ENCODE measurements at regions not wholly inside any gene's neighbourhood (a gene's known extent, or its start where the extent isn't known, plus 50 kb on each side); places are given as distances from the start of the nearest gene placed in this dataset.
"Not testable (repeated sequence)": the region's sequence is repeated elsewhere in the genome, so short reads cannot be mapped to it uniquely, and the experiment has no call there.

GRCh38 chr12:59346248-59346647 is 249.6 kb upstream of the SLC16A7 start:
- DNase-seq (ENCODE audit: low read depth): not testable (repeated sequence)

DNA sequence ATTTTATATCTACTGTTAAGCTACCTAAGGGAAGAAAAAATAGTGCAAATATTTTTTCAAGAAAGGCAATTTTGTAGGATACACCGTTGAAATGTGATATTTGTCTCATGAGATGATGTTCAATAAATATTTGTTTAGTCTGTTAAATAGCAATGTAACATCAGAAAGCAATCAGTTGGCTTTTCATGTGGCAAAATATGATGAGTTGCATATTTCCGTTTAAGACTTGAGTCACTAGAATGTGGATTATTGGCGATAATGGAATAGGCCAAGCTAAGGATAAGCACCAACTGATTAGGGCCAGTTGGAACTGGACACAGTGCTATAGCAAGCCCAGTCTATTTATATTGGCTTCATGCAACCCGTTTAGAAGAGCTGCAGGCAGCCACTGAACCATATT is 250.4 kb upstream of the SLC16A7 start:
- DNase-seq (ENCODE audit: low read depth): no peak

- DNase-seq (ENCODE audit: low read depth): no peak
These were observed 251.6 kb upstream of the SLC16A7 start for GRCh38 chr12:59344224-59344623.

GRCh38 chr12:59329462-59329861 is 266.4 kb upstream of the SLC16A7 start:
- DNase-seq (ENCODE audit: low read depth): no peak

DNA sequence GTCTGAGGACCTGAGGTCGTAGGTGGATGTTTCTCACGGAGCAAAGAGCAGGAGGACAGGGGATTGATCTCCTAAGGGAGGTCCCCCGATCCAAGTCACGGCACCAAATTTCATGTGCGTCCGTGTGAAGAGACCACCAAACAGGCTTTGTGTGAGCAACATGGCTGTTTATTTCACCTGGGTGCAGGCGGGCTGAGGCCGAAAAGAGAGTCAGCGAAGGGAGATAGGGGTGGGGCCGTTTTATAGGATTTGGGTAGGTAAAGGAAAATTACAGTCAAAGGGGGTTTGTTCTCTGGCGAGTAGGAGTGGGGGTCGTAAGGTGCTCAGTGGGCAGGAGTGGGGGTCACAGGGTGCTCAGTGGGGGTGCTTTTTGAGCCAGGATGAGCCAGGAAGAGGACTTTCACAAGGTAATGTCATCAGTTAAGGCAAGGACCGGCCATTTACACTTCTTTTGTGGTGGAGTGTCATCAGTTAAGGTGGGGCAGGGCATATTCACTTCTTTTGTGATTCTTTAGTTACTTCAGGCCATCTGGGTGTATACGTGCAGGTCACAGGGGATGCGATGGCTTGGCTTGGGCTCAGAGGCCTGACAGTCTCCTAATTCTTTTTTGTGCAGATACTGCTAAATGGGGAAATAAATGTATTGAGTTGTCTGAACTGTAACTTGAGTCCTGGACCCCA is 267.3 kb upstream of the SLC16A7 start:
- not testable (repeated sequence) for DNase-seq (ENCODE audit: low read depth)

- not testable (repeated sequence) for DNase-seq (ENCODE audit: low read depth)
These were observed 269.4 kb upstream of the SLC16A7 start for GRCh38 chr12:59326457-59326856.

DNA sequence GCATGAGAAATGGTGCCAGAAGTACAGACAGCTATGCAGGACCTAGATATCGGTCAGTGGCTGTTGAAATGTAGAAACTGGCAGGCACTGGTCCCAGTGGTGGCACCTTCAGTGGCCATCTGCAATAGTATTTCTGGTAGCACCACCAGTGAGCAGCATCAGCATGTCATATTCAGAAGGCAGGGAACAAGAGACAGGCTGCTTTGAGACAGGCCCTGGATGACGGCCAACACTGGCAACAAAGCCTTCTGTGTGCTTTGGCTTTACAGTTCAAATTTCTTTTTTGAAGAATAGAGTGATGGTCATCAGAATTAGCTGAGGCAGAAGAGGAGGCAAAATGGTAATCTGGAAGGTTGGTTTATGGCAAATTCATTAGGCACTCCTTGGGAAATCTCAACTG is 273.4 kb upstream of the SLC16A7 start:
- DNase-seq (ENCODE audit: low read depth): no peak

DNA sequence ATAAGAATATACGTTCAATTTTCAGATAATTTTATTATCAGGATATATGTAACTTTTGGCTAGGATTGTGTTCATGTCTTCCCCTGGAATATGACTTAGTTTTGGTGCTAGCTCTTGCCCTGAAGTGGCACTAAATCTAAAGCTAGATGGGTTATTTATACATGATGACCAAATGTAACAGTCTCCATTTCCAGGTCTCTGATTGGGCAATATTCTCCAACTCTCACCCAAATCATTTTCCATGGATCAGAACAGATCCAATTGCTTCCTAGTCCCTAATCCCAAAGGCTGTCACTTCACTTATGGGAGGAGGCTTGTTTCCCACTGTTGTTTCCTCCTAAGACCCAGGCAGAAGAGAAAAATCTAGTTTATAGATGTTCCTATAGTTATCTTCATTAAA is 274.6 kb upstream of the SLC16A7 start:
- no peak for DNase-seq (ENCODE audit: low read depth)

DNA sequence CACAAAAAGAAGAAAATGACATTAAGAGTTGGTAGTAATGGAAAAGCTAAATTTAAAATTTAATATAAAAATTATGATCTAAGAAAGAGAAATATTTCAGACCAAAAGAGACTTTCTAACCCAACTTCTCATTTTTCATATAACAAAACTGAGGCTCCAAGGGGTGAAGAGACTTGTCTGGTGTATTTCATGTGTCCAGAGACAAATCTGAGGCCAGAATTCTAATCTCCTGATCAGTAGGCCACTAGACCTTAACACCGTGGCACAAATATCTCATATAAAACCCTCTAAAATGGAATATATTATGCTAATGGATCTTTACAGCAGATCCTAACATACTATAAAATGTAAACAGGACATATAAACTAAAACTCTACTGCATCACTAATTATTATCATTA is 275.7 kb upstream of the SLC16A7 start:
- DNase-seq (ENCODE audit: low read depth): no peak

- no peak for DNase-seq (ENCODE audit: low read depth)
These were observed 276.9 kb upstream of the SLC16A7 start for GRCh38 chr12:59318940-59319339.

DNA sequence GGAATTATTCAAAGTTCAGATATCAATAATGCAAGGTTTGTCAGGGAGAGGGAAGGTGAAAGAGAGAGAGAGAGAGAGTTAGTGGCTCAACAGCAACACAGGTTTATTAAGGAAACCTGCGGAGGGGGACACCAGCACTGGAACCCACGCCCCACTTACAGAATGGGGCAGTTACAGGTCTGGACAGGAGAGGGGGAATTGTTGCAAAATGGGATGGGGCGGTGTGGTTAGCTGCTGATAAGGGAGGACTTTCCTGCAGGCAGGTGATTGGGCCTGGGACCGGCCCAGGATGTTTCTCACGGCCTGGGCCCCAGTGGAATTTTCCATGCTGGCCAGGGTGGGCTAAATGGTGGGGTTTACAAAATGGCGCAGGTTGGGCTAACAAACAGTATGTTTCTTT is 278.2 kb upstream of the SLC16A7 start:
- no peak for DNase-seq (ENCODE audit: low read depth)

DNA sequence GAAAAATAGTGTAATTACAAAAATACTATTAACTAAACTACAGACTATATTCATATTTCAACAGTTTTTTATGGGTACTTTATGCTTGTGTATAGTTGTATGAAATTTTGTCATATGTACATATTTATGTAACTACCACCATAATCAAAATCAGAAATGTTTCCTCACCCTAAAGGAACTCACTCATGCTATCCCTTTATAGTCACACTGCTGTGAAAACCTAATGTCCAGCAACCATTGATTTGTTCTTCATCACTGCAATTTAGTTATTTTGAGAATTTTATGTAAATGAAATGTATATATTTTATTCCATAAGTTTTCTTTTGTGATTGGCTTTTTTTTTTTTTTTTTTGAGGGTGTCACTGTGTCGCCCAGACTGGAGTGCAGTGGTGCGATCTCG is 278.9 kb upstream of the SLC16A7 start:
- DNase-seq (ENCODE audit: low read depth): no peak

DNA sequence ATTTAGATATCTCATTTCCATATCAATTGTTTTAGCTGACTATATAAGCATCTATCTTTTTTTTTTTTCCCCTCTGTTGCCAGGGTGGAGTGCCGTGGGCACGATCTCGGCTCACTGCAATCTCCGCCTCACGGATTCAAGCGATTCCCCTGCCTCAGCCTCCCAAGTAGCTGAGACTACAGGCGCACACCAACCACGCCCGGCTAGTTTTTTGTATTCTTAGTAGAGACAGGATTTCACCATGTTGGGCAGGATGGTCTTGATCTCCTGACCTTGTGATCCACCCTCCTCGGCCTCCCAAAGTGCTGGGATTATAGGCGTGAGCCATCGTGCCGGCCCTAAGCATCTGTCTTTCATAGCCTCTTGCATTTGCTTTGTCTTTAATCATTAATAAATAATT is 279.5 kb upstream of the SLC16A7 start:
- DNase-seq (ENCODE audit: low read depth): not testable (repeated sequence)

- DNase-seq (ENCODE audit: low read depth): no peak
These were observed 281.6 kb upstream of the SLC16A7 start for GRCh38 chr12:59314209-59314608.

DNA sequence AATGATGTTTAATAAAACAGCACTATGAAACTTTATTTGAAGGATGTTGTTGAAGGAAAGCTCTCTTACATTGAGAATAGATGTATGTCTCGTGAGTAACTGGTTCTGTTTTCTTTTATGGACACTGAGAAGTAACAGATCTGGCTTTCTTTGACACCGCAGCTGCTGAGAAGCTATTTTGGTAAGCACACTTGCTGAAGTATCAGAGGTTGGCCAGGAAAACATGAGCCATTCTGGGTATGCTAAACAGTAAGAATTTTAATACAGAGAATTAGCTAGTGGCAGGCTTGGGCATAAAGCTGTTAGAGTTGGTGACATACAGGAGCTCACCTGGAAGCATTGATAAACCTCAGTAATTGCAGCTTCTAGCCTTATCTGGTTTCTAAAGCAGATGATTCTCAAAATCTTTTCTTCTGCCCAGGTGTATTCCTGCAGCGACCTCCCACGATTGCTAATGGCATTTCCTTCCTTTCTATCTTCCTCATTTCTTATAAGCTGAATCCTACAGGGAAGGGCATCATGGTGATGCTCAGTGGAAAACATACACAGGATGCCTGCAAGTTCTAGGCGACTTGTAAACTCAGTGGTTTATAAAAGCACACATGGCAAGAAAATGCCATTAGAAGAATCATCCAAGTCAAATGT is 291.6 kb upstream of the SLC16A7 start:
- no peak for DNase-seq (ENCODE audit: low read depth)

- DNase-seq (ENCODE audit: low read depth): no peak
These were observed 297.5 kb upstream of the SLC16A7 start for GRCh38 chr12:59298296-59298695.

DNA sequence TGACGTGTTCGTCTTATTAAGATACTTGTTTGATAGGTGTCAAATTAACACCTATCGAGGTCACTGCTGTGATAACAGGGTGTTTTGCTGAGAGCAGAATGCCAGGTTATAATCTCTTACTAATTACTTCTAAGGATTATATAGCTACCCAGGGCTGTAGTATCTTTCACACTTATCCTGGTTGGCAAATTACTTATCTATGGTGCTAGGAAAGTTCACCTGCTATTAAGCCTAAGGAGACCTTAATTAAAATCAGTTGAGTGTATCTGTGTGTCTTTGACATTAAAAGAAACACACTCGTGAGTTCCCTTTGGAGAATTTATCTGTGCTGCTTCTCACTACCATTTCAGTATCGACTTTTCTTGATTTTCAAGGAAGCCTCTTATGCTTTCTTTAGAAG is 301.6 kb upstream of the SLC16A7 start:
- DNase-seq (ENCODE audit: low read depth): no peak

DNA sequence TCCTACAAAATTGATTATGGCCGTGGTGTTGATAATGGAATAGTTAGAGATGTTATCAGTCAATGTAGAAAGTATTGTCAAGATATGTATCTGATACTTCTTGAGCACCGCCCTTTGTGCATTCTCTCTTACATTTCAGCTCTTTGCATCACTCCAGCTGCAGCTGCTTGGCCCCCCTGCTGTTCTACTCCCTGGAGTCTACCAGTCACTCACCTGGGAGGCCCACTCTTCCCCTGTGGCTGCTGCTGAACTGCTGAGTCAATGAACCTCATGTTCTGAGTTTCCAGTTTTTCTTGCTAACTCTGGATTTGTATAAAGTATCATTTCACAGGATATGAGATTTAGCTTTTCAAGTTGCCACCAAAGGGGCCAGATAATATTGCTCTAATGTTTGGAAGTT is 312.8 kb upstream of the SLC16A7 start:
- DNase-seq (ENCODE audit: low read depth): no peak

GRCh38 chr12:59273561-59273960 is 322.3 kb upstream of the SLC16A7 start:
- DNase-seq (ENCODE audit: low read depth): not testable (repeated sequence)

DNA sequence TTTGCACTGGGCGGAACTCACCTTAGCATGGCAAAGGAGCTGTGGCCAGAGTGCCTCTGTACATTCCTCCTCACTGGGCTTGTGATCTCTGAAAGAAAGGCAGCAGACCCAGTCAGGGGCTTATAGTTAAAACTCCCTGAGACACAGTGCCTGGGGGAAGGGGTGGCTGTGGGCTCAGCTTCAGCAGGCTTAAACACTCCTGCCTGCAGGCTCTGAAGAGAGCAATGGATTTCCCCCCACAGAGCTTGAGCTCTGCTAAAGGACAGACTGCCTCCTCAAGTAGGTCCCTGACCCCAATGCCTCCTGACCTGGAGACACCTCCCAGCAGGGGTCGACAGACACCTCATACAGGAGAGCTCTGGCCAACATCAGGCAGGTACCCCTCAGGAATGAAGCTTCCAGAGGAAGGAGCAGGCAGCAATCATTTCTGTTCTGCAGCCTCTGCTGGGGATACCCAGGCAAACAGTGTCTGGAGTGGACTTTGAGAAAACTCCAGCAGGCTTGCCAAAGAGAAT is 327.5 kb upstream of the SLC16A7 start:
- no peak for DNase-seq (ENCODE audit: low read depth)

GRCh38 chr12:59260202-59260601 is 335.6 kb upstream of the SLC16A7 start:
- no peak for DNase-seq (ENCODE audit: low read depth)

GRCh38 chr12:59252731-59253130 is 332.4 kb upstream of the LRIG3 start:
- DNase-seq (ENCODE audit: low read depth): no peak

DNA sequence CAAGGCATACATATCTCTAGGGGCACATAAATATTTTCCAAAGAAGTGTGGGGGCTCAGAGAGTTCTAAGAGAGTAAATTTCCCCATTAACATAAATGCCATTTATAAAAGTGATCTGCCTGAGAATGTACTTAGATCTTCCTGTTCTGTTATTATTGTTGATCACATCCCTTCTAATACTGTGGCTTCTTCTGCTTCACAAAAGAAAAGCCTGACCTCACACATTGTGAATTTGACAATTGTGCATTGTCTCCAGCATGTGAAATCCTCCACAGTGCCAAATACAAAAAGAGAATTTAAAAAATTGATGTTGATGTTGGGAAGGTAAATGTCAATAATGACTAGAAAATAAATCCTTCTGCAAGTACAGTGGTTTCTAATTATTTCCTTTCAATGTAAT is 330.5 kb upstream of the LRIG3 start:
- DNase-seq (ENCODE audit: low read depth): no peak

GRCh38 chr12:59240048-59240447 is 319.7 kb upstream of the LRIG3 start:
- no peak for DNase-seq (ENCODE audit: low read depth)
